HG02759 (cell line): ENCODE measurements at regions not wholly inside any gene's neighbourhood (a gene's known extent, or its start where the extent isn't known, plus 50 kb on each side); places are given as distances from the start of the nearest gene placed in this dataset.

Experiments used
- ATAC-seq: cut with Tn5 transposase; IDR thresholded peaks from one replicate; pipeline ENCODE4 v1.9.1; 2021; ENCODE audit warnings: mild to moderate bottlenecking, moderate library complexity; ENCODE audit not compliant: unreplicated experiment

GRCh38 chr4:123308667-123309066 lies 87.9 kb upstream of the SPRY1 start:
- ATAC-seq = no peak

- ATAC-seq = no peak
Measured at GRCh38 chr4:123312116-123312515, 84.5 kb upstream of the SPRY1 start.

GRCh38 chr4:123312951-123313592 lies 83.5 kb upstream of the SPRY1 start:
- no peak for ATAC-seq

- ATAC-seq = no peak
Measured at GRCh38 chr4:123315617-123316016, 81.0 kb upstream of the SPRY1 start.

- no peak for ATAC-seq
Measured at GRCh38 chr4:123317211-123317610, 79.4 kb upstream of the SPRY1 start.

GRCh38 chr4:123319639-123320038 lies 77.0 kb upstream of the SPRY1 start:
- no peak for ATAC-seq

- ATAC-seq = no peak
Measured at GRCh38 chr4:123323998-123324397, 72.6 kb upstream of the SPRY1 start.

GRCh38 chr4:123325241-123325681 lies 71.3 kb upstream of the SPRY1 start:
- ATAC-seq = peak; percentile 98

- ATAC-seq = no peak
Measured at GRCh38 chr4:123327346-123327745, 69.2 kb upstream of the SPRY1 start.

GRCh38 chr4:123327846-123328429 lies 68.7 kb upstream of the SPRY1 start:
- ATAC-seq = no peak

GRCh38 chr4:123338715-123339114 lies 57.9 kb upstream of the SPRY1 start:
- ATAC-seq = no peak

GRCh38 chr4:123339507-123340380 lies 56.9 kb upstream of the SPRY1 start:
- ATAC-seq = no peak

GRCh38 chr4:123340381-123340701 lies 56.3 kb upstream of the SPRY1 start:
- no peak for ATAC-seq

- ATAC-seq = no peak
Measured at GRCh38 chr4:123342498-123342897, 54.1 kb upstream of the SPRY1 start.

GRCh38 chr4:123343400-123344041 lies 53.1 kb upstream of the SPRY1 start:
- no peak for ATAC-seq

GRCh38 chr4:123345137-123345934 lies 51.3 kb upstream of the SPRY1 start:
- no peak for ATAC-seq

GRCh38 chr4:123345935-123346300 lies 50.7 kb upstream of the SPRY1 start:
- ATAC-seq = no peak

GRCh38 chr4:123346330-123346940 lies 50.2 kb upstream of the SPRY1 start:
- ATAC-seq = no peak
